ENCODE measurements at regions not wholly inside any gene's neighbourhood (a gene's known extent, or its start where the extent isn't known, plus 50 kb on each side); places are given as distances from the start of the nearest gene placed in this dataset.

DNA sequence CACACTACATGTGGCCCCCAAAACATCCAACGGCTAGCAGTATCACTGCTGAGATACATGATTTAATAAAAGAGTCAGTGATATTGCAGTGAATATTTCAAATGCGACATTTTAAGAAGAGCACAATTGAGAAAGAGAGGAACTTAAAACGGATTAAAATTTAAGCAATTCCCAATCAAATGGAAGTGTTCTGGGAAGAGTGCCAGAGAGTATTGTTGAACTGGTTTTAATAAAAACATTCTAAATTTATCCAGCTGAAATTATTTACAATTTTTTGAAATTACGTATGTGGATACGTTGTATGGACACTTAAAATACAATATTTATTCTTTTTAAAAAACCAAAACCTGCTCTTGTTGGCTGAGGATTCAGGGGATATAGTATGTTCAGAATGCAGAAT lies 117.7 kb downstream of the C3orf38 start (continued):
- TF ChIP-seq, protein P1, sequence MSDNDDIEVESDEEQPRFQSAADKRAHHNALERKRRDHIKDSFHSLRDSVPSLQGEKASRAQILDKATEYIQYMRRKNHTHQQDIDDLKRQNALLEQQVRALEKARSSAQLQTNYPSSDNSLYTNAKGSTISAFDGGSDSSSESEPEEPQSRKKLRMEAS (IDR thresholded peaks at IDR 0.05; ENCODE audit: low read depth), result no peak

DNA sequence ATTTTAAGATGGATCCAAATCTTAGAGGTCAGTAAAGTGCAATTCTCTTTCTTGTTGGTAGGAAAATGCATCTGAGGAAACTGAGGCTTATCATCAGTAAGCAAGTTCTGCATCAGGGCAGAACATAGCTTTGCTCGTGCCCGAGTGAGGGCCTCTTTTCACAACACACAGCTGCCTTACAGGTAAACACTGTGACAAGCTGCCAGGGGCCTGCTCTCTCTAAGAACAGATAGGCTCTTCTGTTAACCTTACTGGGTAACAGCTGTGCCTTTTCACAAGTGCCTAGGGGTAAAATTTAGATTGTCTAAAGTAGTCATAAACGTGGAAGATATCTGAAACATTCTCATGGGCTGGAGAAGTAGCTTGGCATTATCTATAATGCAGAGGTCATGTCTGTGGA lies 118.1 kb downstream of the C3orf38 start:
- Histone ChIP-seq H3K79me2 (ENCODE audit: insufficient read depth) (no peaks in the 10 kb centered on the region), H3K9me2 (no peaks in the 10 kb centered on the region; the same call in 1 of the 2 replicates), H3K27ac (ENCODE audit: low read depth in 2 of 2, low read length in 1 of 2) (no peak overlapping the region), H3F3A (replicated peaks; ENCODE audit: insufficient read depth) (no peaks in the 10 kb centered on the region), H3K36me3 (replicated peaks in 1 of 2; ENCODE audit: control insufficient read depth in 1 of 2, insufficient read depth in 2 of 2, low read length in 1 of 2) (no peaks in the 10 kb centered on the region), H3K9me3 (no peaks in the 10 kb centered on the region), H2AFZ (ENCODE audit: low read depth) (no peak overlapping the region), H4K20me1 (ENCODE audit: insufficient read depth) (no peaks in the 10 kb centered on the region), H3K27me3 (ENCODE audit: insufficient read depth) (peaks cover 4% of the 10 kb centered on the region; the same call in 1 of the 2 replicates), H3K9ac (no peak overlapping the region), H3K4me1 (ENCODE audit: control insufficient read depth in 1 of 2, insufficient read depth in 2 of 2, low read depth in 1 of 2, low read length in 1 of 2) (no peaks in the 10 kb centered on the region), H3K4me2 (no peak overlapping the region), H3K4me3 (ENCODE audit: low read depth in 2 of 2, low read length in 1 of 2) (no peak overlapping the region)
- no peak for DNase-seq
- TF ChIP-seq RXRA (IDR thresholded peaks at IDR 0.05; ENCODE audit: borderline replicate concordance, low read depth), result no peak
- TF ChIP-seq MXI1 (IDR thresholded peaks at IDR 0.05; ENCODE audit: low read depth, low read length), result no peak
- no peak for TF ChIP-seq TAF1 (IDR thresholded peaks at IDR 0.05; ENCODE audit: borderline replicate concordance, low read depth, low read length)
- no peak for TF ChIP-seq NFIC (IDR thresholded peaks at IDR 0.05; ENCODE audit: borderline replicate concordance)
- TF ChIP-seq NRF1 (IDR thresholded peaks at IDR 0.05; ENCODE audit: low read depth, low read length), result no peak
- no peak for TF ChIP-seq SIN3A (IDR thresholded peaks at IDR 0.05; ENCODE audit: borderline replicate concordance, low read depth, low read length)
- no peak for TF ChIP-seq POLR2AphosphoS5 (IDR thresholded peaks at IDR 0.05; ENCODE audit: low read depth, low read length)
- TF ChIP-seq RAD21 (IDR thresholded peaks at IDR 0.05; ENCODE audit: low read length), result no peak
- no peak for TF ChIP-seq MEF2A (IDR thresholded peaks at IDR 0.05; ENCODE audit: borderline replicate concordance, low read depth)
- no peak for TF ChIP-seq TEAD4 (IDR thresholded peaks at IDR 0.05; ENCODE audit: borderline replicate concordance, insufficient read depth)
- TF ChIP-seq TCF12 (IDR thresholded peaks at IDR 0.05), result no peak
- no peak for TF ChIP-seq IRF3 (IDR thresholded peaks at IDR 0.05; ENCODE audit: low read depth, low read length)
- TF ChIP-seq, protein P2, sequence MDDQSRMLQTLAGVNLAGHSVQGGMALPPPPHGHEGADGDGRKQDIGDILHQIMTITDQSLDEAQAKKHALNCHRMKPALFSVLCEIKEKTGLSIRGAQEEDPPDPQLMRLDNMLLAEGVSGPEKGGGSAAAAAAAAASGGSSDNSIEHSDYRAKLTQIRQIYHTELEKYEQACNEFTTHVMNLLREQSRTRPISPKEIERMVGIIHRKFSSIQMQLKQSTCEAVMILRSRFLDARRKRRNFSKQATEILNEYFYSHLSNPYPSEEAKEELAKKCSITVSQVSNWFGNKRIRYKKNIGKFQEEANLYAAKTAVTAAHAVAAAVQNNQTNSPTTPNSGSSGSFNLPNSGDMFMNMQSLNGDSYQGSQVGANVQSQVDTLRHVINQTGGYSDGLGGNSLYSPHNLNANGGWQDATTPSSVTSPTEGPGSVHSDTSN (IDR thresholded peaks at IDR 0.05), result no peak
- no peak for TF ChIP-seq REST (IDR thresholded peaks at IDR 0.05; ENCODE audit: low read depth, low read length)
- TF ChIP-seq YY1 (IDR thresholded peaks at IDR 0.05; ENCODE audit: low read depth), result no peak
- TF ChIP-seq GABPA (IDR thresholded peaks at IDR 0.05; ENCODE audit: low read depth), result no peak
- no peak for TF ChIP-seq CTCF (IDR thresholded peaks at IDR 0.05)
- no peak for TF ChIP-seq FOSL2 (IDR thresholded peaks at IDR 0.05; ENCODE audit: borderline replicate concordance, low read depth)
- TF ChIP-seq, protein P1 (IDR thresholded peaks at IDR 0.05; ENCODE audit: low read depth), result no peak
- 0% methylated on average over 3 of the region's 3 CpGs for WGBS (ENCODE audit: low lambda C conversion rate)
- POLR2A ChIA-PET, result interaction anchor here (0.9 kb wide), 1 partner anchor 12 kb away, joined by 3 read pairs; no protein-coding TSS in a partner anchor
- CTCF ChIA-PET, result interaction anchor here (1.4 kb wide), 1 partner anchor 48 kb away, joined by 5 read pairs; no protein-coding TSS in a partner anchor
